ENCODE measurements at regions not wholly inside any gene's neighbourhood (a gene's known extent, or its start where the extent isn't known, plus 50 kb on each side); places are given as distances from the start of the nearest gene placed in this dataset.

GRCh38 chr2:59853032-59853431 lies 700.4 kb downstream of the BCL11A start (continued):
- no peak for TF ChIP-seq HSF1 (IDR thresholded peaks at IDR 0.05; ENCODE audit: low read depth, low read length)
- TF ChIP-seq SMARCA5 (IDR thresholded peaks at IDR 0.05): no peak
- TF ChIP-seq MAX (IDR thresholded peaks at IDR 0.05; ENCODE audit: low read depth, low read length): no peak
- TF ChIP-seq YBX1 (IDR thresholded peaks at IDR 0.05): no peak
- TF ChIP-seq CEBPB (IDR thresholded peaks at IDR 0.05; ENCODE audit: borderline replicate concordance in 1 of 2, low read depth in 2 of 2, low read length in 2 of 2): no peak
- TF ChIP-seq RAD21 (IDR thresholded peaks at IDR 0.05; ENCODE audit: insufficient read depth, low read depth, low read length): no peak
- no peak for TF ChIP-seq E2F8 (IDR thresholded peaks at IDR 0.05; ENCODE audit: low read depth, partially characterized antibody)

- H3K4me1 ChIP-seq (ENCODE audit: control insufficient read depth, insufficient read depth, low read length): no peaks in the 10 kb centered on the region
- H2AFZ ChIP-seq (ENCODE audit: control insufficient read depth, low read depth, low read length): no peak overlapping the region
- no peaks in the 10 kb centered on the region for H3K79me2 ChIP-seq (ENCODE audit: control insufficient read depth, insufficient read depth, low read length)
- in situ Hi-C loops (cut with MboI) (no loop called here), intact Hi-C loops (cut with micrococcal nuclease; ENCODE audit: unreplicated experiment) (no loop called here)
- no peak overlapping the region for H3K4me2 ChIP-seq (ENCODE audit: control insufficient read depth, insufficient read depth)
- H3K27me3 ChIP-seq (replicated peaks in 1 of 2; ENCODE audit: control insufficient read depth in 2 of 2, insufficient read depth in 2 of 2, low read length in 1 of 2): no peaks in the 10 kb centered on the region; a peak in 1 of 4 replicates
- no peak overlapping the region for H3K4me3 ChIP-seq
- ChIA-PET POLR2A (no interaction called here), CTCF (no interaction called here), RAD21 (ENCODE audit: unreplicated experiment) (no interaction called here), SMC1A (ENCODE audit: uncharacterized antibody, unreplicated experiment) (no interaction called here)
- FAIRE-seq (no peak), DNase-seq (ENCODE audit: low read depth, low spot score) (no peak), ATAC-seq (no peak)
- no TSS peak for BruUV-seq (replicated peaks)
- no peaks in the 10 kb centered on the region for H3K36me3 ChIP-seq (ENCODE audit: control insufficient read depth in 2 of 2, insufficient read depth in 2 of 2, low read length in 1 of 2)
- H3K9me3 ChIP-seq (replicated peaks; ENCODE audit: control insufficient read depth, insufficient read depth, low read length): no peaks in the 10 kb centered on the region
- no peak overlapping the region for H3K27ac ChIP-seq (ENCODE audit: control insufficient read depth, insufficient read depth)
- H3K9ac ChIP-seq (ENCODE audit: control insufficient read depth, insufficient read depth, low read length): no peak overlapping the region
- no peaks in the 10 kb centered on the region for H4K20me1 ChIP-seq (ENCODE audit: control insufficient read depth, insufficient read depth)
- TF ChIP-seq POLR2A (IDR thresholded peaks at IDR 0.05; ENCODE audit: low read depth, low read length): no peak
- no peak for TF ChIP-seq HSF1 (IDR thresholded peaks at IDR 0.05; ENCODE audit: low read depth, low read length)
- no peak for TF ChIP-seq RCOR1 (conservative IDR thresholded peaks at IDR 0.05; ENCODE audit: low read depth, low read length)
- no peak for TF ChIP-seq ZNF384 (IDR thresholded peaks at IDR 0.05; ENCODE audit: borderline replicate concordance, low read depth, low read length)
- no peak for TF ChIP-seq SMAD1 (IDR thresholded peaks at IDR 0.05; ENCODE audit: low read depth, partially characterized antibody)
- no peak for TF ChIP-seq BCLAF1 (IDR thresholded peaks at IDR 0.05)
- no peak for TF ChIP-seq MYB (IDR thresholded peaks at IDR 0.05; ENCODE audit: borderline replicate concordance, low read depth, low read length)
- TF ChIP-seq EZH2 (IDR thresholded peaks at IDR 0.05; ENCODE audit: borderline replicate concordance, control insufficient read depth, low read depth, low read length): no peak
These were observed 701.5 kb downstream of the BCL11A start for GRCh38 chr2:59851836-59852475.

Measured in GM12878 (cell line).